Epithelial cell of esophagus (primary cell): ENCODE measurements at regions not wholly inside any gene's neighbourhood (a gene's known extent, or its start where the extent isn't known, plus 50 kb on each side); places are given as distances from the start of the nearest gene placed in this dataset.

Source experiments
- DNase-seq: peaks from one replicate; pipeline ENCODE4 v3.0.0; 2010; ENCODE audit warnings: low read depth
- H3K4me3 ChIP-seq: 2 replicates; pipeline ENCODE4 v1.5.1; 2011; ENCODE audit warnings: mild to moderate bottlenecking, low read length, control low read depth
- CTCF ChIP-seq: IDR thresholded peaks from 2 replicates; pipeline ENCODE4 v1.5.1; 2011; ENCODE audit warnings: low read depth, mild to moderate bottlenecking, low read length, control low read depth, inconsistent platforms; ENCODE audit not compliant: insufficient read depth; ENCODE audit errors: missing control alignments

- H3K4me3 ChIP-seq: no peak overlapping the region
- no peak for DNase-seq
- TF ChIP-seq CTCF: no peak
These were observed 96.9 kb upstream of the SLC24A3 start for GRCh38 chr20:19115581-19115980.

- H3K4me3 ChIP-seq: no peak overlapping the region
- no peak for TF ChIP-seq CTCF
- DNase-seq: no peak
These were observed 92.4 kb upstream of the SLC24A3 start for GRCh38 chr20:19120011-19120410.

DNA sequence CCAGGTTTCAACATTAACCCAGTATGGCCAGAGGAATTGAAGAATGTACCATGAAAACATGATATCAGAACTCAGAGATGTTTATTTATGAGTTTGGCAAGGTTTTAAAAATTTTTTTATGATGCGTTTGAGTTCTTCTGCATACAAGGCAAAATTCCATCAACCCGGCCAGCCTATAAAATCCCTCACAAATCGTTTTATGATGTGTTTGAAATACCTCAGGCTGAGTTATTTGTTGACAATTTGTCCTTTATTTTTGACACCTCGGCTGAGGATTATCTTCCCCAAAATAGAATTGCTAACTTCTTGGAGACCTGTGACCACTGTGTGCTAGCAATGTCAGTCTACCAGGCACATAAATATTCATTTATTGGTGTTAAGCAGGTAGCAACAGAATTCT lies 91.9 kb upstream of the SLC24A3 start:
- no peak overlapping the region for H3K4me3 ChIP-seq
- no peak for TF ChIP-seq CTCF
- no peak for DNase-seq

- H3K4me3 ChIP-seq: no peak overlapping the region
- no peak for DNase-seq
- no peak for TF ChIP-seq CTCF
These were observed 91.0 kb upstream of the SLC24A3 start for GRCh38 chr20:19121463-19121862.

DNA sequence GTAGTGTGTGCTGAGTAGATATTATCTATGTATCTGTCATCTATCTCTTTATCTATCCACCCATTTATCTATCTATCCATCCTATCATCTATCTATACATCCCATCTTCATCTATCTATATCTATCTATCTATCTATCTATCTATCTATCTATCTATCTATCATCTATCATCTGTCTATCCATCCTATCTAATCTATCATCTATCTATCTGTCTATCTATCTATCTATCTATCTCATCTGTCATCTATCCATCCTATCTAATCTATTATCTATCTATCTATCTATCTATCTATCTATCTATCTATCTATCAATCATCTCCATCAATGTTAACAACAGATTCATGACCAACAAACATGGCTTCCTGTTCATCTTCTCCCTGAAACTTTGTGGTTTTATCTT lies 90.5 kb upstream of the SLC24A3 start:
- TF ChIP-seq CTCF: no peak
- H3K4me3 ChIP-seq: no peak overlapping the region
- no peak for DNase-seq

DNA sequence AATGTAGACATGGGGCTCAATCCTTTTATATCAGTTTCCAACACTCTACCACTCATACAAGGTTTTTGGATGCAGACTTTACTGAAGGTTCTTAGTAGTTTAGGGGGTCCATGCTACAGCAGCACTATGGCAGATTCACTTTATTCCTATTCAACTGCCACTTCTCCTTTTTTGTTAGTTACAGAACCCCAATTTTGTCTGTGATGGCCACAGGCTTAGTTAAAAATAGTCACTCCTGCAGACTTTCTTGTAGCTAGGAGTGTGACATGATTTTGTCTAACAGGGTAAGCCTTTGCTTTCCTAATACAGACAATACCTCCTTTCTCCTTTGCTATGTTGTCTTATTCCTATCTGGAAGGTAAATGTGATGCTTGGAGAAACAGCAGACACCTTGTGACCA lies 90.0 kb upstream of the SLC24A3 start:
- no peak overlapping the region for H3K4me3 ChIP-seq
- no peak for TF ChIP-seq CTCF
- DNase-seq: no peak

GRCh38 chr20:19125508-19125907 lies 86.9 kb upstream of the SLC24A3 start:
- TF ChIP-seq CTCF: no peak
- no peak overlapping the region for H3K4me3 ChIP-seq
- no peak for DNase-seq
